Heart right ventricle (tissue), 16 donors: ENCODE measurements at regions not wholly inside any gene's neighbourhood (a gene's known extent, or its start where the extent isn't known, plus 50 kb on each side); places are given as distances from the start of the nearest gene placed in this dataset.

Experiments
- ATAC-seq, 8 donors: fragments of 200-7000 bp; cut with Tn5 transposase; one replicate each; pipeline ENCODE4 v1.9.1; 2020; ENCODE audit warnings: mild to moderate bottlenecking in 8 of 8, moderate library complexity in 8 of 8, moderate number of reproducible peaks in 1 of 8
- DNase-seq, 2 donors: peaks; one replicate each; pipeline ENCODE4 v3.0.0-alpha.2; 2020
- H3K27ac ChIP-seq, 10 donors: fragments of 200-600 bp; sonication (generic) in 2 of 10; one replicate each; pipeline versions ENCODE4 v1.5.0 to v1.8.0; 2020 to 2022; ENCODE audit warnings: mild to moderate bottlenecking in 3 of 10
- H3K27me3 ChIP-seq, 7 donors: fragments of 200-600 bp; one replicate each; pipeline ENCODE4 v1.8.0; 2021 to 2022; ENCODE audit warnings: mild to moderate bottlenecking in 2 of 7
- H3K36me3 ChIP-seq, 9 donors: fragments of 200-600 bp; sonication (generic) in 1 of 9; one replicate each; pipeline versions ENCODE4 v1.5.0 to v1.8.0; 2020 to 2022; ENCODE audit warnings: mild to moderate bottlenecking in 2 of 9
- H3K4me1 ChIP-seq, 9 donors: fragments of 200-600 bp; sonication (generic) in 1 of 9; one replicate each; pipeline versions ENCODE4 v1.5.0 to v1.8.0; 2020 to 2022; ENCODE audit warnings: mild to moderate bottlenecking in 4 of 9
- H3K4me3 ChIP-seq, 10 donors: fragments of 200-600 bp; sonication (generic) in 2 of 10; one replicate each; pipeline versions ENCODE4 v1.5.0 to v1.8.0; 2020 to 2022; ENCODE audit warnings: mild to moderate bottlenecking in 7 of 10, moderate library complexity in 2 of 10
- H3K9me3 ChIP-seq, 11 donors: fragments of 200-600 bp in 10 of 11; sonication (generic) in 2 of 11; one replicate each; pipeline versions ENCODE4 v1.5.0 to v1.8.0; 2013 to 2022; ENCODE audit warnings: mild to moderate bottlenecking in 2 of 11, control low read depth in 1 of 11, moderate library complexity in 1 of 11
- CTCF ChIP-seq, 9 donors: fragments of 200-600 bp; sonication (generic) in 2 of 9; IDR thresholded peaks; one replicate each; pipeline versions ENCODE4 v1.5.0 to v1.8.0; 2021 to 2022; ENCODE audit warnings: antibody characterized with exemption in 9 of 9, mild to moderate bottlenecking in 5 of 9, moderate library complexity in 1 of 9
- WGBS, 2 donors: extraction: QIAGEN DNeasy Blood & Tissue Kit; methylation state at CpG; one replicate each; pipeline ENCODE4 v1.1.7; 2013; ENCODE audit warnings: inconsistent platforms in 1 of 2; 5-methylcytosine and 5-hydroxymethylcytosine counted together
- intact Hi-C, 10 donors: fragments of 100-400 bp; cut with DNase I; formaldehyde crosslinking; loops; one replicate each; pipeline versions ENCODE4 v1.11.1 to v1.14.2; 2022
- donor health status: Arrhythmogenic right ventricular cardiomyopathy.
- donor health status: ischemic (EF 13 %, LVEDD 7.1; RV severe dilation, severe dysfunction).
- donor health status: healthy with polysubstance abuse.
- donor health status: DM: no; HTN: yes; CAD: no.
- donor health status: DM: no; HTN: no; CAD: no.
- donor health status: ischemic (EF 25% LVEDD 6.9; RV normal size, moderate dysfunction).
- donor health status: ischemic (EF 25% LVEDD 5.7; RV mildly dilated, moderate dysfunction).
- donor health status: healthy.
- donor health status: DM: yes; HTN: yes; CAD: no.
- donor health status: Ischemic cardiomyopathy.
- donor health status: ischemic (EF 35%, LVEDD 5.7; RV mildly dilated, moderate dysfunction).
- donor health status: nonischemic (EF 11% LVEDD 7.7; RV severe dilation, severe dysfunction).
- donor health status: DM: yes; HTN: yes; CAD: no.
- donor health status: PGD.
- donor health status: ischemic (EF 29% LVEDD 5.4; RV normal size, mild dysfunction).
- donor health status: nonischemic (EF 23%, LVEDD 6.1; RV moderate dilation, normal function).

GRCh38 chr3:18782191-18782590 lies 357.1 kb upstream of the SATB1 start:
- no peak overlapping the region for H3K4me3 ChIP-seq
- H3K4me1 ChIP-seq = no peaks in the 10 kb centered on the region
- H3K36me3 ChIP-seq = no peaks in the 10 kb centered on the region
- no peaks in the 10 kb centered on the region for H3K27me3 ChIP-seq
- intact Hi-C loops = no loop called here
- no peaks in the 10 kb centered on the region for H3K9me3 ChIP-seq
- ATAC-seq (no peak), DNase-seq (no peak)
- no peak overlapping the region for H3K27ac ChIP-seq
- no peak for TF ChIP-seq CTCF (IDR thresholded peaks at IDR 0.05)
- 83 to 87% methylated on average over 2 of the region's 2 CpGs for WGBS, 2 donors

GRCh38 chr3:18780959-18781358 lies 355.8 kb upstream of the SATB1 start:
- intact Hi-C loops = no loop called here
- Histone ChIP-seq H3K36me3 (no peaks in the 10 kb centered on the region), H3K4me3 (no peak overlapping the region), H3K27me3 (no peaks in the 10 kb centered on the region), H3K9me3 (no peaks in the 10 kb centered on the region), H3K4me1 (no peaks in the 10 kb centered on the region), H3K27ac (no peak overlapping the region)
- TF ChIP-seq CTCF (IDR thresholded peaks at IDR 0.05) = no peak
- DNase-seq (no peak), ATAC-seq (no peak)
- WGBS, 2 donors = 88 to 89% methylated on average over 3 of the region's 3 CpGs

GRCh38 chr3:18779704-18780103 lies 354.6 kb upstream of the SATB1 start:
- intact Hi-C loops = no loop called here
- no peak for ATAC-seq
- WGBS, 2 donors = 79 to 83% methylated on average over 2 of the region's 2 CpGs

GRCh38 chr3:18778598-18778997 lies 353.5 kb upstream of the SATB1 start:
- Histone ChIP-seq H3K27me3 (no peaks in the 10 kb centered on the region), H3K9me3 (no peaks in the 10 kb centered on the region), H3K4me1 (no peaks in the 10 kb centered on the region), H3K27ac (no peak overlapping the region), H3K36me3 (no peaks in the 10 kb centered on the region), H3K4me3 (no peak overlapping the region)
- TF ChIP-seq CTCF (IDR thresholded peaks at IDR 0.05) = no peak
- DNase-seq (no peak), ATAC-seq (no peak)
- intact Hi-C loops = no loop called here
- 47 to 65% methylated on average over 2 of the region's 2 CpGs for WGBS, 2 donors

More at GRCh38 chr3:18779704-18780103, 354.6 kb upstream of the SATB1 start:
- no peak overlapping the region for H3K4me3 ChIP-seq
- no peaks in the 10 kb centered on the region for H3K27me3 ChIP-seq
- no peaks in the 10 kb centered on the region for H3K36me3 ChIP-seq
- H3K4me1 ChIP-seq = no peaks in the 10 kb centered on the region
- TF ChIP-seq CTCF (IDR thresholded peaks at IDR 0.05) = no peak
- no peak for DNase-seq
- no peak overlapping the region for H3K27ac ChIP-seq
- H3K9me3 ChIP-seq = no peaks in the 10 kb centered on the region

- Histone ChIP-seq H3K27ac (no peak overlapping the region), H3K9me3 (no peaks in the 10 kb centered on the region), H3K36me3 (no peaks in the 10 kb centered on the region), H3K27me3 (no peaks in the 10 kb centered on the region), H3K4me3 (no peak overlapping the region), H3K4me1 (no peaks in the 10 kb centered on the region)
- DNase-seq (no peak), ATAC-seq (no peak)
- intact Hi-C loops = no loop called here
- no peak for TF ChIP-seq CTCF (IDR thresholded peaks at IDR 0.05)
Measured at GRCh38 chr3:18778094-18778493, 353.0 kb upstream of the SATB1 start.
